GM23338 (cell line): ENCODE measurements at regions not wholly inside any gene's neighbourhood (a gene's known extent, or its start where the extent isn't known, plus 50 kb on each side); places are given as distances from the start of the nearest gene placed in this dataset.

Source experiments
- ATAC-seq: fragments of 200-7000 bp; cut with Tn5 transposase; 3 replicates; pipeline ENCODE4 v1.9.1; 2020
- DNase-seq: peaks from one replicate; pipeline ENCODE4 v3.0.0-alpha.2; 2015; ENCODE audit warnings: low spot score
- H2AFZ ChIP-seq: fragments of 200-600 bp; sonication (generic); 2 replicates; pipeline ENCODE4 v1.8.0; 2016; ENCODE audit warnings: antibody characterized with exemption, mild to moderate bottlenecking, moderate library complexity
- H3F3A ChIP-seq: fragments of 200-600 bp; sonication (generic); replicated peaks from 2 replicates; pipeline ENCODE4 v1.8.0; 2017; ENCODE audit warnings: antibody characterized with exemption, mixed run types, low read depth
- H3K27ac ChIP-seq: fragments of 200-600 bp; sonication (generic); 2 replicates; pipeline ENCODE4 v1.6.1; 2016; ENCODE audit warnings: low read depth
- H3K27me3 ChIP-seq: fragments of 200-600 bp; sonication (generic); 2 replicates; pipeline ENCODE4 v1.8.0; 2016; ENCODE audit warnings: mild to moderate bottlenecking, mixed run types, moderate library complexity; ENCODE audit not compliant: insufficient read depth
- H3K36me3 ChIP-seq: fragments of 200-600 bp; sonication (generic); 2 replicates; pipeline ENCODE4 v1.8.0; 2016; ENCODE audit warnings: mild to moderate bottlenecking; ENCODE audit not compliant: insufficient read depth
- H3K4me1 ChIP-seq: fragments of 200-600 bp; sonication (generic); 2 replicates; pipeline ENCODE4 v1.8.0; 2016; ENCODE audit warnings: mild to moderate bottlenecking, moderate library complexity; ENCODE audit not compliant: insufficient read depth
- H3K4me2 ChIP-seq: fragments of 200-600 bp; sonication (generic); 2 replicates; pipeline ENCODE4 v1.7.1; 2017; ENCODE audit warnings: mixed run types
- H3K4me3 ChIP-seq: fragments of 200-600 bp; sonication (generic); 2 replicates; pipeline ENCODE4 v1.6.1; 2016; ENCODE audit warnings: mixed run types
- H3K79me2 ChIP-seq: fragments of 200-600 bp; sonication (generic); replicated peaks from 2 replicates; pipeline ENCODE4 v1.8.0; 2017; ENCODE audit warnings: mild to moderate bottlenecking; ENCODE audit not compliant: insufficient read depth
- H3K9me2 ChIP-seq: fragments of 200-600 bp; sonication (generic); 2 replicates; pipeline ENCODE4 v1.8.0; 2017; ENCODE audit not compliant: insufficient read depth
- H4K20me1 ChIP-seq: fragments of 200-600 bp; sonication (generic); replicated peaks from 2 replicates; pipeline ENCODE4 v1.8.0; 2017; ENCODE audit warnings: mild to moderate bottlenecking; ENCODE audit not compliant: insufficient read depth
- H3K27ac Mint-ChIP-seq: 2 replicates; pipeline ENCODE4 v1.8.0; 2020; ENCODE audit warnings: inconsistent platforms, mild to moderate bottlenecking, moderate library complexity, mixed read lengths
- H3K27me3 Mint-ChIP-seq: 3 replicates; pipeline ENCODE4 v1.8.0; 2022; ENCODE audit warnings: low read depth, mild to moderate bottlenecking, moderate library complexity, mixed read lengths, inconsistent platforms; ENCODE audit not compliant: insufficient read depth, poor library complexity
- H3K36me3 Mint-ChIP-seq: 3 replicates; pipeline ENCODE4 v1.8.0; 2021; ENCODE audit warnings: low read depth, mild to moderate bottlenecking, inconsistent platforms, moderate library complexity, mixed read lengths
- H3K4me1 Mint-ChIP-seq: 3 replicates; pipeline ENCODE4 v1.8.0; 2020; ENCODE audit warnings: mild to moderate bottlenecking, inconsistent platforms, mixed read lengths
- H3K4me3 Mint-ChIP-seq: 3 replicates; pipeline ENCODE4 v1.8.0; 2021; ENCODE audit warnings: moderate library complexity, mild to moderate bottlenecking, inconsistent platforms, mixed read lengths
- H3K9me3 Mint-ChIP-seq: 3 replicates; pipeline ENCODE4 v1.8.0; 2020; ENCODE audit warnings: moderate library complexity, mild to moderate bottlenecking, inconsistent platforms, mixed read lengths
- CTCF ChIP-seq, 2 experiments: fragments of 200-600 bp in 1 of 2; sonication (generic) in 1 of 2; conservative IDR thresholded peaks; 2 replicates each; pipeline versions ENCODE4 v1.5.1 to v1.6.1; 2016 to 2017; ENCODE audit warnings: antibody characterized with exemption in 2 of 2, low read depth in 2 of 2, mild to moderate bottlenecking in 2 of 2, moderate library complexity in 1 of 2
- ETS1 ChIP-seq: IDR thresholded peaks from 2 replicates; pipeline ENCODE4 v1.6.1; 2016; ENCODE audit warnings: antibody characterized with exemption
- EZH2phosphoT487 ChIP-seq: fragments of 200-600 bp; sonication (generic); IDR thresholded peaks from one replicate; pipeline ENCODE4 v1.8.1; 2018; ENCODE audit warnings: antibody characterized with exemption; ENCODE audit not compliant: unreplicated experiment
- NANOG ChIP-seq: IDR thresholded peaks from 2 replicates; pipeline ENCODE4 v1.6.1; 2016; ENCODE audit warnings: antibody characterized with exemption, borderline replicate concordance
- POLR2AphosphoS5 ChIP-seq: IDR thresholded peaks from 2 replicates; pipeline ENCODE4 v1.6.1; 2016; ENCODE audit warnings: antibody characterized with exemption, low read depth
- STAT1 ChIP-seq: IDR thresholded peaks from one replicate; pipeline ENCODE4 v1.6.1; 2016; ENCODE audit warnings: antibody characterized with exemption; ENCODE audit not compliant: unreplicated experiment
- ZNF114 ChIP-seq: fragments of 250-450 bp; sonication (Bioruptor Pico); IDR thresholded peaks from 2 replicates; pipeline ENCODE4 v1.5.0; 2020; ENCODE audit warnings: mild to moderate bottlenecking, moderate library complexity
- TF ChIP-seq, protein P1 (sequence below): fragments of 250-450 bp; sonication (Bioruptor Pico); IDR thresholded peaks from 2 replicates; pipeline ENCODE4 v1.5.0; 2020; ENCODE audit warnings: mild to moderate bottlenecking, moderate library complexity
- TF ChIP-seq, protein P2 (sequence below): IDR thresholded peaks from one replicate; pipeline ENCODE4 v1.6.1; 2018; ENCODE audit warnings: antibody characterized with exemption; ENCODE audit not compliant: unreplicated experiment

DNA sequence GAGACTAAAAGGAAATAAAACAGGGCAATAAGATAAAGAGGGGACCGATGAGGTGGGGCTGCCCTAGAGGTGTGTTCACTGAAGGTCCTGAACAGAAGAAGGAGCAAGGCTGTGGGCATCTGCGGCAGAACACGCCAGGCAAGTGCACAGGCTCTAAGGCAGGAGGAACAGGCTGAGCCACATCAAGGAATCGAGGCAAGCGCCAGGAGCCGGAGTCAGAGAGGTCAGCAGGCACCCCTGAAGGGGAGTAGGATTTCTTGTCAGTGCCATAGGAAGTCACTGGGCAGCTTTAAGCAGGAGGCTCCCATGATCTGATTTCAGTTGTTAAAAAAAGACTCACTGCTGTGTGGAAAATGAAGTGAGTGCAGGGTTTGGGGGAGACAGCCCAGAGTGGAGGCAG lies 186.5 kb downstream of the KATNIP start:
- H3F3A ChIP-seq: no peaks in the 10 kb centered on the region
- no peak overlapping the region; the same call in 1 of the 2 replicates for H3K27ac Mint-ChIP-seq

GRCh38 chr16:27737513-27737912 lies 187.6 kb downstream of the KATNIP start:
- H3K4me2 ChIP-seq: no peak overlapping the region
- H3K79me2 ChIP-seq: no peaks in the 10 kb centered on the region
- Mint-ChIP-seq H3K4me1 (no peaks in the 10 kb centered on the region), H3K27ac (no peak overlapping the region), H3K4me3 (no peak overlapping the region), H3K27me3 (peaks cover 6% of the 10 kb centered on the region), H3K9me3 (no peaks in the 10 kb centered on the region), H3K36me3 (no peaks in the 10 kb centered on the region; the same call in 2 of the 3 replicates)
- H2AFZ ChIP-seq: no peak overlapping the region
- no peaks in the 10 kb centered on the region for H3K36me3 ChIP-seq
- DNase-seq (no peak), ATAC-seq (no peak)
- H3F3A ChIP-seq: no peaks in the 10 kb centered on the region
- no peak overlapping the region for H3K4me3 ChIP-seq
- no peaks in the 10 kb centered on the region for H4K20me1 ChIP-seq
- TF ChIP-seq EZH2phosphoT487: no peak
- no peak for TF ChIP-seq ETS1
- no peak for TF ChIP-seq CTCF (conservative IDR thresholded peaks at IDR 0.05; ENCODE audit: low read depth in 2 of 2)
- TF ChIP-seq, protein P1, sequence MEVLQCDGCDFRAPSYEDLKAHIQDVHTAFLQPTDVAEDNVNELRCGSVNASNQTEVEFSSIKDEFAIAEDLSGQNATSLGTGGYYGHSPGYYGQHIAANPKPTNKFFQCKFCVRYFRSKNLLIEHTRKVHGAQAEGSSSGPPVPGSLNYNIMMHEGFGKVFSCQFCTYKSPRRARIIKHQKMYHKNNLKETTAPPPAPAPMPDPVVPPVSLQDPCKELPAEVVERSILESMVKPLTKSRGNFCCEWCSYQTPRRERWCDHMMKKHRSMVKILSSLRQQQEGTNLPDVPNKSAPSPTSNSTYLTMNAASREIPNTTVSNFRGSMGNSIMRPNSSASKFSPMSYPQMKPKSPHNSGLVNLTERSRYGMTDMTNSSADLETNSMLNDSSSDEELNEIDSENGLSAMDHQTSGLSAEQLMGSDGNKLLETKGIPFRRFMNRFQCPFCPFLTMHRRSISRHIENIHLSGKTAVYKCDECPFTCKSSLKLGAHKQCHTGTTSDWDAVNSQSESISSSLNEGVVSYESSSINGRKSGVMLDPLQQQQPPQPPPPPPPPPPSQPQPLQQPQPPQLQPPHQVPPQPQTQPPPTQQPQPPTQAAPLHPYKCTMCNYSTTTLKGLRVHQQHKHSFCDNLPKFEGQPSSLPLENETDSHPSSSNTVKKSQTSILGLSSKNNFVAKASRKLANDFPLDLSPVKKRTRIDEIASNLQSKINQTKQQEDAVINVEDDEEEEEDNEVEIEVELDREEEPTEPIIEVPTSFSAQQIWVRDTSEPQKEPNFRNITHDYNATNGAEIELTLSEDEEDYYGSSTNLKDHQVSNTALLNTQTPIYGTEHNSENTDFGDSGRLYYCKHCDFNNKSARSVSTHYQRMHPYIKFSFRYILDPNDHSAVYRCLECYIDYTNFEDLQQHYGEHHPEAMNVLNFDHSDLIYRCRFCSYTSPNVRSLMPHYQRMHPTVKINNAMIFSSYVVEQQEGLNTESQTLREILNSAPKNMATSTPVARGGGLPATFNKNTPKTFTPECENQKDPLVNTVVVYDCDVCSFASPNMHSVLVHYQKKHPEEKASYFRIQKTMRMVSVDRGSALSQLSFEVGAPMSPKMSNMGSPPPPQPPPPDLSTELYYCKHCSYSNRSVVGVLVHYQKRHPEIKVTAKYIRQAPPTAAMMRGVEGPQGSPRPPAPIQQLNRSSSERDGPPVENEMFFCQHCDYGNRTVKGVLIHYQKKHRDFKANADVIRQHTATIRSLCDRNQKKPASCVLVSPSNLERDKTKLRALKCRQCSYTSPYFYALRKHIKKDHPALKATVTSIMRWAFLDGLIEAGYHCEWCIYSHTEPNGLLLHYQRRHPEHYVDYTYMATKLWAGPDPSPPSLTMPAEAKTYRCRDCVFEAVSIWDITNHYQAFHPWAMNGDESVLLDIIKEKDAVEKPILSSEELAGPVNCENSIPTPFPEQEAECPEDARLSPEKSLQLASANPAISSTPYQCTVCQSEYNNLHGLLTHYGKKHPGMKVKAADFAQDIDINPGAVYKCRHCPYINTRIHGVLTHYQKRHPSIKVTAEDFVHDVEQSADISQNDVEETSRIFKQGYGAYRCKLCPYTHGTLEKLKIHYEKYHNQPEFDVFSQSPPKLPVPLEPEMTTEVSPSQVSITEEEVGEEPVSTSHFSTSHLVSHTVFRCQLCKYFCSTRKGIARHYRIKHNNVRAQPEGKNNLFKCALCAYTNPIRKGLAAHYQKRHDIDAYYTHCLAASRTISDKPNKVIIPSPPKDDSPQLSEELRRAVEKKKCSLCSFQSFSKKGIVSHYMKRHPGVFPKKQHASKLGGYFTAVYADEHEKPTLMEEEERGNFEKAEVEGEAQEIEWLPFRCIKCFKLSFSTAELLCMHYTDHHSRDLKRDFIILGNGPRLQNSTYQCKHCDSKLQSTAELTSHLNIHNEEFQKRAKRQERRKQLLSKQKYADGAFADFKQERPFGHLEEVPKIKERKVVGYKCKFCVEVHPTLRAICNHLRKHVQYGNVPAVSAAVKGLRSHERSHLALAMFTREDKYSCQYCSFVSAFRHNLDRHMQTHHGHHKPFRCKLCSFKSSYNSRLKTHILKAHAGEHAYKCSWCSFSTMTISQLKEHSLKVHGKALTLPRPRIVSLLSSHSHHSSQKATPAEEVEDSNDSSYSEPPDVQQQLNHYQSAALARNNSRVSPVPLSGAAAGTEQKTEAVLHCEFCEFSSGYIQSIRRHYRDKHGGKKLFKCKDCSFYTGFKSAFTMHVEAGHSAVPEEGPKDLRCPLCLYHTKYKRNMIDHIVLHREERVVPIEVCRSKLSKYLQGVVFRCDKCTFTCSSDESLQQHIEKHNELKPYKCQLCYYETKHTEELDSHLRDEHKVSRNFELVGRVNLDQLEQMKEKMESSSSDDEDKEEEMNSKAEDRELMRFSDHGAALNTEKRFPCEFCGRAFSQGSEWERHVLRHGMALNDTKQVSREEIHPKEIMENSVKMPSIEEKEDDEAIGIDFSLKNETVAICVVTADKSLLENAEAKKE (CRISPR knock-in tag): no peak
- no peak for TF ChIP-seq STAT1
- no peak for TF ChIP-seq NANOG
- TF ChIP-seq, protein P2, sequence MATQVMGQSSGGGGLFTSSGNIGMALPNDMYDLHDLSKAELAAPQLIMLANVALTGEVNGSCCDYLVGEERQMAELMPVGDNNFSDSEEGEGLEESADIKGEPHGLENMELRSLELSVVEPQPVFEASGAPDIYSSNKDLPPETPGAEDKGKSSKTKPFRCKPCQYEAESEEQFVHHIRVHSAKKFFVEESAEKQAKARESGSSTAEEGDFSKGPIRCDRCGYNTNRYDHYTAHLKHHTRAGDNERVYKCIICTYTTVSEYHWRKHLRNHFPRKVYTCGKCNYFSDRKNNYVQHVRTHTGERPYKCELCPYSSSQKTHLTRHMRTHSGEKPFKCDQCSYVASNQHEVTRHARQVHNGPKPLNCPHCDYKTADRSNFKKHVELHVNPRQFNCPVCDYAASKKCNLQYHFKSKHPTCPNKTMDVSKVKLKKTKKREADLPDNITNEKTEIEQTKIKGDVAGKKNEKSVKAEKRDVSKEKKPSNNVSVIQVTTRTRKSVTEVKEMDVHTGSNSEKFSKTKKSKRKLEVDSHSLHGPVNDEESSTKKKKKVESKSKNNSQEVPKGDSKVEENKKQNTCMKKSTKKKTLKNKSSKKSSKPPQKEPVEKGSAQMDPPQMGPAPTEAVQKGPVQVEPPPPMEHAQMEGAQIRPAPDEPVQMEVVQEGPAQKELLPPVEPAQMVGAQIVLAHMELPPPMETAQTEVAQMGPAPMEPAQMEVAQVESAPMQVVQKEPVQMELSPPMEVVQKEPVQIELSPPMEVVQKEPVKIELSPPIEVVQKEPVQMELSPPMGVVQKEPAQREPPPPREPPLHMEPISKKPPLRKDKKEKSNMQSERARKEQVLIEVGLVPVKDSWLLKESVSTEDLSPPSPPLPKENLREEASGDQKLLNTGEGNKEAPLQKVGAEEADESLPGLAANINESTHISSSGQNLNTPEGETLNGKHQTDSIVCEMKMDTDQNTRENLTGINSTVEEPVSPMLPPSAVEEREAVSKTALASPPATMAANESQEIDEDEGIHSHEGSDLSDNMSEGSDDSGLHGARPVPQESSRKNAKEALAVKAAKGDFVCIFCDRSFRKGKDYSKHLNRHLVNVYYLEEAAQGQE: no peak
- TF ChIP-seq ZNF114 (CRISPR knock-in tag): no peak
- H3K27me3 ChIP-seq: no peaks in the 10 kb centered on the region
- no peaks in the 10 kb centered on the region for H3K4me1 ChIP-seq
- no peak overlapping the region for H3K27ac ChIP-seq
- no peaks in the 10 kb centered on the region for H3K9me2 ChIP-seq

More for the DNA sequence above, 186.5 kb downstream of the KATNIP start:
- no peaks in the 10 kb centered on the region for H3K4me1 ChIP-seq
- peaks cover 6% of the 10 kb centered on the region for H3K27me3 Mint-ChIP-seq
- H3K27me3 ChIP-seq: no peaks in the 10 kb centered on the region
- H3K9me2 ChIP-seq: no peaks in the 10 kb centered on the region
- H3K4me1 Mint-ChIP-seq: no peaks in the 10 kb centered on the region
- no peaks in the 10 kb centered on the region for H3K79me2 ChIP-seq
- H4K20me1 ChIP-seq: no peaks in the 10 kb centered on the region
- H3K27ac ChIP-seq: no peak overlapping the region
- no peak overlapping the region for H3K4me3 Mint-ChIP-seq
- H3K36me3 Mint-ChIP-seq: no peaks in the 10 kb centered on the region; the same call in 2 of the 3 replicates
- no peak for DNase-seq
- H2AFZ ChIP-seq: no peak overlapping the region
- no peak for ATAC-seq
- no peaks in the 10 kb centered on the region for H3K36me3 ChIP-seq
- no peak for TF ChIP-seq POLR2AphosphoS5
- no peak overlapping the region for H3K4me2 ChIP-seq
- no peaks in the 10 kb centered on the region for H3K9me3 Mint-ChIP-seq
- H3K4me3 ChIP-seq: no peak overlapping the region
